ENCODE measurements at regions not wholly inside any gene's neighbourhood (a gene's known extent, or its start where the extent isn't known, plus 50 kb on each side); places are given as distances from the start of the nearest gene placed in this dataset.

- Histone ChIP-seq H3K4me3 (ENCODE audit: low read depth, low read length) (no peak overlapping the region), H3K27ac (ENCODE audit: extremely low read depth, low read depth, low read length) (no peak overlapping the region), H3K4me1 (ENCODE audit: control insufficient read depth, insufficient read depth, low read length) (no peaks in the 10 kb centered on the region), H3K36me3 (ENCODE audit: control insufficient read depth in 2 of 2, insufficient read depth in 1 of 2, low read length in 2 of 2) (no peaks in the 10 kb centered on the region), H3K9me3 (ENCODE audit: control insufficient read depth, insufficient read depth, low read depth, low read length) (no peaks in the 10 kb centered on the region)
- CTCF ChIA-PET, result no interaction called here
- no peak for TF ChIP-seq ZBTB1 (tag by site-specific recombination; IDR thresholded peaks at IDR 0.05)
- TF ChIP-seq HOXD13 (CRISPR knock-in tag; IDR thresholded peaks at IDR 0.05; ENCODE audit: borderline replicate concordance), result no peak
- TF ChIP-seq ZNF473 (tag by site-specific recombination; IDR thresholded peaks at IDR 0.05), result no peak
- no peak for TF ChIP-seq BCL6B (tag by site-specific recombination; IDR thresholded peaks at IDR 0.05)
- no peak for TF ChIP-seq ZNF133 (tag by site-specific recombination; IDR thresholded peaks at IDR 0.05)
- TF ChIP-seq ZNF785 (tag by site-specific recombination; IDR thresholded peaks at IDR 0.05), result no peak
- TF ChIP-seq ZNF621 (tag by site-specific recombination; IDR thresholded peaks at IDR 0.05), result no peak
- no peak for TF ChIP-seq ZNF37A (tag by site-specific recombination; IDR thresholded peaks at IDR 0.05)
- no peak for TF ChIP-seq ZNF580 (tag by site-specific recombination; IDR thresholded peaks at IDR 0.05)
- no peak for TF ChIP-seq ZNF121 (tag by site-specific recombination; IDR thresholded peaks at IDR 0.05)
- TF ChIP-seq ZNF148 (tag by site-specific recombination; IDR thresholded peaks at IDR 0.05; ENCODE audit: borderline replicate concordance), result no peak
- no peak for TF ChIP-seq ZNF280D (tag by site-specific recombination; IDR thresholded peaks at IDR 0.05)
- no peak for TF ChIP-seq FEZF1 (tag by site-specific recombination; IDR thresholded peaks at IDR 0.05)
- no peak for TF ChIP-seq ZNF791 (tag by site-specific recombination; IDR thresholded peaks at IDR 0.05)
- POLR2A ChIA-PET, result no interaction called here
Measured at GRCh38 chr9:82192211-82192610, 203.6 kb downstream of the SPATA31D1 start.

- no peaks in the 10 kb centered on the region for H3K9me3 ChIP-seq (ENCODE audit: control insufficient read depth, insufficient read depth, low read depth, low read length)
- CTCF ChIA-PET, result no interaction called here
- no peaks in the 10 kb centered on the region for H3K36me3 ChIP-seq (ENCODE audit: control insufficient read depth in 2 of 2, insufficient read depth in 1 of 2, low read length in 2 of 2)
- H3K4me3 ChIP-seq (ENCODE audit: low read depth, low read length), result no peak overlapping the region
- H3K4me1 ChIP-seq (ENCODE audit: control insufficient read depth, insufficient read depth, low read length), result no peaks in the 10 kb centered on the region
- POLR2A ChIA-PET, result no interaction called here
- H3K27ac ChIP-seq (ENCODE audit: extremely low read depth, low read depth, low read length), result no peak overlapping the region
- no peak for TF ChIP-seq ZNF488 (tag by site-specific recombination; IDR thresholded peaks at IDR 0.05)
- TF ChIP-seq ZNF433 (tag by site-specific recombination; IDR thresholded peaks at IDR 0.05; ENCODE audit: low read depth), result no peak
- TF ChIP-seq ZNF24 (tag by site-specific recombination; IDR thresholded peaks at IDR 0.05), result no peak
- TF ChIP-seq PRDM10 (tag by site-specific recombination; IDR thresholded peaks at IDR 0.05), result no peak
- no peak for TF ChIP-seq ZNF513 (tag by site-specific recombination; IDR thresholded peaks at IDR 0.05)
- TF ChIP-seq ZNF621 (tag by site-specific recombination; IDR thresholded peaks at IDR 0.05), result no peak
- no peak for TF ChIP-seq ZNF324 (tag by site-specific recombination; IDR thresholded peaks at IDR 0.05)
- TF ChIP-seq HOXA7 (CRISPR knock-in tag; IDR thresholded peaks at IDR 0.05; ENCODE audit: borderline replicate concordance), result no peak
Measured at GRCh38 chr9:82196622-82197441, 208.3 kb downstream of the SPATA31D1 start.
